HG02798 (cell line): ENCODE measurements at regions not wholly inside any gene's neighbourhood (a gene's known extent, or its start where the extent isn't known, plus 50 kb on each side); places are given as distances from the start of the nearest gene placed in this dataset.
"Not testable (repeated sequence)": the region's sequence is repeated elsewhere in the genome, so short reads cannot be mapped to it uniquely, and the experiment has no call there.

ENCODE experiments used
- ATAC-seq: cut with Tn5 transposase; IDR thresholded peaks from one replicate; pipeline ENCODE4 v1.9.1; 2021; ENCODE audit warnings: mild to moderate bottlenecking; ENCODE audit not compliant: unreplicated experiment, poor library complexity

DNA sequence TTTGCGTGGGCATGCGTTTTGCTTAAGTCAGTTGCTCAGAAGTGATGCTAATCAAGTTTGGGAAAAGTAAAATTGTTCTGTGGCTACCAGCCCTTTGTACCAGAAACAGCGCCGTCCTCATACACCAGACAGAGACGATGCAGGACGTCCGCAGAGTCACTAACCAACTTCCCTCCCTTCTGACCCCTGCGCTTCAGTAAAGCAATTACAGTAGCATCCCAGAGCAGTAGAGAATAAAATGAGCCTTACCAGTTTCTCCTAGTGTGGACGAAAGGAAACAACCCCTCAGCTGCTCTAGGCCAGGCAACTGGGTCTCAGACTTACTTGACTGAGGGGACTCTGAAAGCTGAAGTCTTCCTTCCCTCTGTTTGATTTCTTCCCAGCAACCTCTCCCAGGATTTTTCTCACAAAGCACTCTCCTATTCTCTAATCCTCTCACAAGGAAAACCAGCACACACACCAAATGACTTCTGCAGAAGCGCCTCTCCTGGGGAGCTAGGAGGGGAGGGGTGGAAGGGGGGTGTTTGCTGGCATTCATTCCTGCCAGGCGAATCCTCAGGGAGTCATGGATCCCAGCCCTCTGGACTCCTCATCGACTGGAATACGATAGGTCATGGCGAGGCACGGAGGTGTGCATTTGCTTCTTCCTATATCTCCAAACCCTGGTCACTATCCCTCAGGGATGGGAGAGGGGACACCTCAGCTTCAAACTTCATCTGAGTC lies 56.0 kb upstream of the MID1 start:
- ATAC-seq: no peak

DNA sequence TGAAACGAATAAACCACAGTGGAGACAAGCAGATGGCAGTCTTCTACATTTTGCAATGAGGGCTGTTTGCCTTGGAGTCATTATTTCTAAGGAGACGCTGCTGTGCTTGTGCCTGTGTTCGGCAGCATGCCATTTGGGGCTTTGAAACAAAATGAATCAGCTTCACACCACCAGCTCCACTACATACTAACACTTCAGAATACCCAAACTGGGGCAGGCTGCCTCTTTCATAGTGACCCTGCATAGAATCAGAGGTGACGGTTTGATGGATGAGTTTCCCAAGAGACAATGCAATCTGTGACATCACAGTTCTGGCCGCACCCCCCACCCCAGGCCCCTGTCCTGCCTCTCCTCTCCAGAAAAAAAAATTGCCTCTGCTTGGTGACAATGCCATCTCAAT lies 57.1 kb upstream of the MID1 start:
- no peak for ATAC-seq

DNA sequence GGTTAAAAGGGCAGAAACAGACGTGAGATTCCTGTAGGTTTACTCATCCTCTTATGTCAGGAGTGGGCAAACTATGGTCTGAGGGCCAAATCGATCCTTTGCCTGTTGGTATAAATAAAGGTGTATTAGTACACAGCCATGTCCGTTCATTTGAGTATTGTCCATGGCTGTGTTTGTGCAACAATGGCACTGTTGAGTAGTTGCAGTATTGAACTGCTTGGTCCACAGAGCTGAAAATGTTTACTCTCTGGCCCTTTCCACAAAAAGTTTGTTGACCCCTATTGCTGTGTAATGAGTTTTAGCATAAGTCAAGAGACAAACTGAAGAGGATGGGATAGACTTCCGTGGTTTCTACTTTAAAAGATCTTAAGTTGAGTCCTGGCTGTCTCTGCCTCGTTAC lies 59.0 kb upstream of the MID1 start:
- ATAC-seq: no peak

DNA sequence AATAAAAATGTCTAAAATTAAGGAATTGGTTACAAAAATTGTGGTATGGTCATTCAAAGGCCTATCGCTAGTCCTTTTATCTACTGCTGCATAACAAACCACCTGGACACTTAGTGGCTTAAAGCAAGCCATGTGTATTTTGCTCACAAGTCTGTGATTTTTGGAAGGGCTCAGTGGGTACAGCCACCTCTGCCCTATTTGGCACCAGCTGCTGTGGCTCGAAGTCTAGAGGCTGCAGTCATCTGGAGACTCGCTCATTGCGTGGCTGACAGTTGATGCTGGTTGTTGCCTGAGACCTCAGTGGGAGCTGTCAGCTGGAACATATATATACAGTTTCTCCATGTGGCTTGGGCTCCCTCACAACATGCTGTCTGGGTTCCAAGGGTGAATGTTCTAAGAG lies 60.8 kb upstream of the MID1 start:
- ATAC-seq: no peak

DNA sequence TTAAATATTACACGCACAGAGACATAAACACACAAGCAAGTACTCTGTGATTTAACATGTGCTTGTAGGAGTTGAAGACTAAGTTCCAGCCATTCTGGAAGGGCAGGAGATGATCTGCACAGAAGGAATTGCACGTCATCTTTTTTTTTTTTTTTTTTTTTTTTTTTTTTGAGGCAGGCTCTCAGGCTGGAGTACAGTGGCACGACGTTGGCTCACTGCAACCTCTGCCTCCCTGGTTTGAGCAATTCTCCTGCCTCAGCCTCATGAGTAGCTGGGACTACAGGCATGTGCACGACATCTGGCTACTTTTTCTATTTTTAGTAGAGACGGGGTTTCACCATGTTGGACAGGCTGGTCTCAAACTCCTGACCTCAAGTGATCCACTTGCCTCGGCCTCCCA lies 63.2 kb upstream of the MID1 start:
- not testable (repeated sequence) for ATAC-seq

DNA sequence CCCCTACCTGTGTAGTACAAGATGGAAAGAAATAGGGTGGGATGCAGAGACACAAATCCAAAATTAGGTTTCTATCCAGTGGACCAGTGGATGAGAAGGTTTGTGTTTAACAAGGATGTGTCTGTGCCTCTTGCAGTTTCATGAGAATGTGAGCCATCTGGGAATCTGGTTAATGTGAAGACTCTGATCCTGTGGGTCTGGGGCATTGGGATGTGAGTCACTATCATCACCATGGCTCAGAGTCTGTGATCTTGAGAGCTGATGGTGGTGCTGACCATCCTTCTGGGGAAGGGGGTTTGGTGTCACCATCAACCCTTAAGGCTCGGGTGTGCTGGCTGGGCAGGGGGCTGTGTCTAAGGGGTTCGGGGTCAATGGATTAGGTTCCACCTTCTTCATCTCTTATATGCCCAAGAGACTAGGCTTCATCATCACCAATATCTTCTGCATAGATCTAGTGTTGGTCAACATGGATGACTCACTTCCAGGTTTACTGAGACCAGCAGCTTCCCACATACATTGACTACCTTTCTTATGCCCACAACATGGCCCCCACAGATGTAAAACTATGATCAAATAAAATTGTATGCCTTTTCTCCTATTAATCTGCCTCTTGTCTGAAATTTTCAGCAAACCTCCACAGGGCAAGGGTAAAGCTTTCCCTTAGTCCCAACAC lies 65.7 kb upstream of the MID1 start:
- ATAC-seq: no peak

DNA sequence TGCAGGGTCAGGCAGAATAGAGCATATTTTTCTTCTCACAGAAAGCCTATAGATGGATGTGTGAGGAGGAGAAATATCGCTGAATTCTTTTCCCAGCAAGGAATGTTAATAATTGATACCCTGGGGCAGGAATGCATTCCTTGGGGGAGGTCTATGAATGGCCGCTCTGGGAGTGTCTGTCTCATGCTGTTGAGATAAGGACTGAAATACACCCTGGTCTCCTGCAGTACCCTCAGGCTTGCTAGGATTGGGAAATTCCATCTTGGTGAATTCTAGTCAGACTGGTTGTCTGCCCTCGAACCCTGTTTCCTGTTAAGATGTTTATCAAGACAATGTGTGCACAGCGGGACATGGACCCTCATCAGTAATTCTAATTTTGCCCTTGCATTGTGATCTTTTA lies 71.4 kb upstream of the MID1 start:
- not testable (repeated sequence) for ATAC-seq

DNA sequence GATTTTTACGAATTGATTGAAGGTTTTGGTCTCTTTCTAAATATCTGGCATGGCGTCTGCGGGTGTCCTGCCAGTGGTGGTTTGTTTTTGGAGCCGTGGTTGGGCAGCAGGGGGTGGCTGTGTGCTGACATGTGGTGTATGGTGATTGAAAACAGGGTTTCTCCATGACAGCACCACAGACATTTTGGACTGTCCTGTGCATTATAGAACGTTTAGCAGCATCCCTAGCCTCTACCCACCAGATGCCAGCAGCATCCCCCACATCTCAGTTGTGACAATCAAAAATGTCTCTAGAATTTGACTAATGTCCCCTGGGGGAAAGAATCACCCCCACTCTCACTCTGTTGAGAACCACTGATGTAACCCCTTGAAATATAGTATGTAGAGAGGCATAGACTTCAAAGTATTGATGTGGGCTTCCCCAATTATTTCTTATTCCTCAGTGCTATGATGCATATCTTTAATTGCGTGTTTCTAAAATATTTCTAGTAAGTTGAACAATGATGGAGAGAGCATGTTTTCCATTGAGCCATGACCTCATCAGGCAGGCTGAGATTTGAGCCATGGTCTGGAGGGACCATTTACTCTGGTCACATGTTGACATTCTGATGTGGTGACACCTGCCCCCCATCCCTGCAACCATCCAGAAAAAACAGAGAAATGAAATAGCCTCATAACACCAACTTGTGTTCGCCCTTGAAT lies 77.4 kb upstream of the MID1 start:
- ATAC-seq: no peak

DNA sequence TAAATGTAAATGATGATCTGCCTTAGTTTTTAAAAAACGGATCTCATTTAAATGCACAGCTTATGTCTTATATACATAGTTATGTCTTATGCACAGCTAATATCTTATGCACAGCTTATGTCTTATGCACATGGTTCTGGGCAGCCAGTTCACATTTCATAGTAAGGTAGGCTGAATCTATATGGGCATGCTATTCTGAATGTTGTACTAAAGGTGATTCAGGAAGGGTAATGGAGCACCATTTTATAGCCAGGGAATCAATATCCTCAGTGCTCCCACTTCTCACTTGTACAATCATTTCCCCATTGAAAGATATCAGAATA lies 77.9 kb upstream of the MID1 start:
- ATAC-seq: no peak

DNA sequence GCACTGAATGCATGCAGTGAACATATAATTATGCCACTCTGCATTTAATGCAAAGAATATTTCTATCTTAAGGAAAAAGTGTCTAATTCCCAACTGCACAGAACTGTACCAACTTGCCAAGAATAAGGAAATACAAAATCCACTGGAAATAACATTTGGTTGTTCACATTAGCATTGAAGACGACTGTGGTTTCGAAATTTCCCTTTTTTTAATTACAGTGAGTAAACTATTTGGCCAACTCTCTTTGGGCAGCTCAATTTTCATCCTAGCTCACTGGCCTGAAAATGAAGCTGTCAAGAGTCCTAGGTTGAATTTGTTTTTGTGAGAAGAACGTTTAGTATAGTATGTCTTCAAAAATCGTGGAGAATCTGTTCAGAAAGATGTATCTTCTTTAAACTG lies 81.6 kb upstream of the MID1 start:
- no peak for ATAC-seq

DNA sequence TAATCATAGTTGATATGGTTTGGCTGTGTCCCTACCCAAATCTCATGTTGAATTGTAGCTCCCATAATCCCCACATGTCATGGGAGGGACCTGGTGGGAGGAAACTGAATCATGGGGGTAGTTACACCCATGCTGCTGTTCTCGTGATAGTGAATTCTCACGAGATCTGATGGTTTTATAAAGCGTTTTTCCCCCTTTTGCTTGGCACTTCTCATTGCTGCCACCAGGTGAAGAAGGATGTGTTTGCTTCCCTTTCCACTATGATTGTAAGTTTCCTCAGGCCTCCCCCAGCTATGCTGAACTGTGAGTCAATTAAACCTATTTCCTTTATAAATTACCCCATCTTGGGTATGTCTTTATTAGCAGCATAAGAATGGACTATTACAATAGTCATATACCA lies 86.0 kb upstream of the MID1 start:
- ATAC-seq: not testable (repeated sequence)

DNA sequence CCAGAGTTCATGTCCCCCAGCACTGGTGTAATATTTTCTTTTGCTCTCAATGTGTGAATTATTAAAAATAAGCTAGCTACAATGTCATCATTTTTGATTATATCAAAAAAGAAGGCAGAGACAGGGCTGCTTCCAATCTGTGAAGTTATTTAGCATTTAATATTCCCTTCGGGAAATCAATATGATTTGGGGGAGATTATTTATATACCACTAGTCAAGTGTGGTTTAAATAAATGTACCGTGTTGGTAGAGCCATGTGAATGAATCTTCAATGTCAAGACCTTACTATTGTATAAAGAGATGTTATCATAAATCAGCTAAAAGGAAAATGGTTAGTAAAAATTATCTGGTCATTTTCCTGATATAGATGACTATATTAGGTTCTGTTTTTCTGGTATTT lies 87.4 kb upstream of the MID1 start:
- ATAC-seq: no peak

DNA sequence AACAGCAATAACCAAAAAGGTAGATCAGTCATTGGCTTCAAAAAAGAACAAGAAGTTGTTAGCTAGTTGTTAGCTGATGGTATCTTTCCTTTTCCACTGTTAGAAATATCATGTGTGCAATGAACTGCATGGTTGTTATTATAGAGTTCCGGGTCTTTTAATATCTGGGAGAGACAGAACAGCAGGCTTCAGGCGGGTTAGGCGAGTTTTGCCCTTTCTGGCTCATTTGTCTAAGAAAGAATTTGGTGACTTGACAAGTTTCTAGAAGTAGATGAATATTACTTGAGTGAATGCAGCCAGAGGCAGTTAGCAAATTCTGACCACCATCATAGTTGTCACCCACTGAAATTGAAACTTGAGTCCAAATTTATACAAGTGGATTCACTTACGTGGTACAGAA lies 88.9 kb upstream of the MID1 start:
- no peak for ATAC-seq

DNA sequence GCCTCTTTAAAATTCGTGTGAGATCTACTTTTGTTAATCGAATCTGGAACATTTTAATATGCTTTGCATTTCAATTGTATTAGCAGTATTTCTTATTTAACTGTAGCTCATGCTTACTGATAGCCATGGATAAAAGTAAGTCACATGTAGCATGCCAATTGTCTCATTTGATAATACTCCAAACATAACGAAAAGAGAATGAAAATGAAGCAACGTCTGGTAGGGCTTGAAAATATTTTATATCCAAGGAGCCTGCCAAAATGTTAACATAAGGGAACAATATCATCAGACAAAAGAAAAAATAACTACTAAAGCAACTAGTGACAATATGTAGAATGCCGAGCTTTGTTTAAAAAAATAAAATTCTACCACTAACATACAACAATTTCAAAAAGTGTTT lies 94.1 kb upstream of the MID1 start:
- ATAC-seq: no peak

DNA sequence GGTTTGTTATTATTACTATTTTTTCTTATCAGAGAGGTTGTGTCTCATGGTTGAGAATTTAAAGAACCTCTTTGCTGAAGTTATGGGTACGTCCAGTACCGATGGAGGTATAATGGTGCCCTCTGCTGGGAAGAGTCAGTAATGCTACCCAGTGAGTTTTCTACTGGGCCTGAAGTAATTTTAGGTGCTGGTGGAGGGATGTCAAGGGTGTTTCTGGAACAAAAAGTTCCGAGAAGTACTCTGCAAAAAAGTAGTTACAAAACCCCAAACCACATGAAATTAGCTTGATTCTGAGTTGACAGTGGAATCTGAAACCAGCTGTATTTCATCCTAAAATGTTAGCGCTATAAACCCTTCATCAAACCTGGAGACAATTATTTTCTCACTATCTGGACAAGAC lies 102.5 kb upstream of the MID1 start:
- ATAC-seq: no peak

DNA sequence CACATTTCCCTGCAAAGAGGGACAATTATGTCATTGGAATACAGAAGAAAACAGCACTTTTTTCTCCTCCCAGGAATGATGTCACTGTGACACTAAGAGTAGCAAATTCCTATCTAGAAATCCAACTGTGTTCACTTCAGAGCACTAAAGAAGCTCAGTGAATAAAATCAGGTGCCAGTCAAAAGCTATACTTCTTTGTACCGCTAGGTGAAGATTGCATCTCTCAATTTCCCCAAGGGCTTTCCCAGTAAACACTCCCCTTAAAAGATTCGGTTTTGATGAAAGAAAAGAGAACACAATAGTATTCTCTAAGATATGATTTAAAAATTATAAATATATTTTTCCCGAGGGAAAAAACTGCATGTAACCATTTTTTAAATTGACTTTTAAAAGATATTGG lies 104.7 kb upstream of the MID1 start:
- no peak for ATAC-seq

DNA sequence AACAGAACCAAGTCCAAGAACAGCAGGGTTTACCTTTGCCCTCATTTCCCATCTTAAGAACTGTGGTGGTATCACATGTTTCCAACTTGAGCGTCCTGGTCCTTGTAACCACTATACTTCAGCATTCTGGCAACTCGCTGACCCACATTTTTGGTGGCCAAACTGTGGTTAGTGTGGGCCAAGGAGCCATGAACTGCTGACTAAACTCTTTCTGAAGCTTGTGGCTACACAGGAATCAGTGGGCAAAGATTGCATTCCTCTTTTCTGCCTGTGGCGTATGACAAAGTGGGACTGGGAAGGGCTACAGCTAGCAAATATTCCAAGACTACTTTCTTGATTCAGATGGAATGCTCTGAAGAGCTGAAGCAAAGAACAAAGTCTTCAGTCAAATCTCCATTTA lies 106.3 kb upstream of the MID1 start:
- no peak for ATAC-seq

DNA sequence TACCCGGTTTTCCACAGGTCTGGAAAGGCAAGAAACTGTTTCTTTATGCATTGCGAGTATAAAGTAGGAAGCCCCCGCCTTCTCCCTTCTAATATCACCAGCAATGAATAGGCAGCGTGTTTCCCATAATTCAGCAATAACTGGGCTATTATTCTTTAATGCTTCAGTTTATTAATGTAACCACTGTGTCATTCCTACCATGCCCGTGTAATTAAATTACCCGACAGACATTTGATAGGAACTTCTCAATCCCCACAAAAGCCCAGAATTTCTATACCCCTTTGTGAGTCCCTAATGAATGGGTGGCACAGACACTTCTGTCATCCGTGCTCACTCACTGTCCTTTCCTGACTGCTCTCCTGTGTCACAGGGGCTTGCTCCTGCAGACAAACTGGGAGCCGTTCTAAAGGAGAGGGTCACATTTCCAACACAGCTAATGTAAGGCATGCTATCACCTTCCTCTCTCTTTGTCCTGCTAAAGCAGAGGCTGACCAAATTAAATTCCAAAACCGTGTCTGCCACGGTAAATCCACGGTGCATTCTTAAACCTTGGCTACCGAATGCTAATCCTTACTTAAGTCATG lies 108.5 kb upstream of the MID1 start:
- no peak for ATAC-seq

DNA sequence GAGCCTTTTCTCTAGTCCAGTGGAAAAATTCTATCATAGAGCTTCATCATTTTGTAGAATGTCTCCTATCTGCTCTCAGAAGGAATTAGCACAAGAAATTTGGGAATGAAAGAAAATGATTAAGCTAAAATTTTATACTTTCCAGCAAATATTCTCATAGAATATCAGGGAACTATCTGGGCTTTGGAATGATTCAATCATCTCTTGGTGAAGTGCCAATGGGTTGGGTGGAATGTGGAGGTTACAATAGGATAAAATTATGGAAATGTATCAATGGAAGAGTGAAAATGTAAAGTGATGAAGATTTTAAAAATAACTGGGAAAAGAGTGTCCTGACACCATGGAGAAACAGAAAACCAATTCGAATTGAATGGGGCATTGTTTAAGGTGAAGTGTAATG lies 119.0 kb upstream of the MID1 start:
- ATAC-seq: no peak

DNA sequence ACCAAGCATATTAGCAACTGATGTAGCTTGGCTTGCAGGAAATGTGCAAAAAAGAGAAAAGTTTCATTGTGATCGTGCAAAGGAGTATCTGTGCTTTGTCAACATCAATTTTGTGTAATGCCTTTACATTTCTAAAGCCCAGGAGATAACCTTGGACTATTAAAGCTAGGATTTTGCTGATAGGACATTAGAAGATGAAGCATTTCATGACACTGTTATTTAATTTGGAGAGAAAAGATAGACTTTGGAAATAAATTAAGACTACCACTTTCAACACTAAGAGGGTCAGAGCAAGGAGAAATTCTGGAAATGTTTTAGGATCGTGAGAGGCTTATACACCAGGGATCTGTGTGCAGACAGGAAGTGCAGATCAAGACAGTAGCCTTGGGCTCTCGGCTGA lies 120.6 kb upstream of the MID1 start:
- ATAC-seq: no peak

DNA sequence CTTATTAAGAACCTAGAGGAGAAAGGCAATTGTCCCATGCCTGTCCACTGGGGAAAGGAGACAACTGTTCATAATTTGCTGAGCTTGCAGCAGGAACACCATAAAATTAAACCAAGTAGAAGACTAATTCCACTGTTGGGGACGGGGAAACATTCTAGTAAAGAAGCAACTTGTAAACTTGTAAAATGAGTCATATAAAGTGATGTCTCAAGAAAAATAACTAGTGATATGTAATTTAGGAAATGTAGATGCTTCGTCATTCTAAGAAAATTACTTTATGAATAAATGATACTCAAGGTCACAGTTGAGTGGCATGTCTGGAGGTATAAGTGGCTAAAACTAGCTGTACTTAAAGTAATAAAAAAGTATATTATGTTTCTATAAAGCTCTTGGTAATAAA lies 121.2 kb upstream of the MID1 start:
- no peak for ATAC-seq

DNA sequence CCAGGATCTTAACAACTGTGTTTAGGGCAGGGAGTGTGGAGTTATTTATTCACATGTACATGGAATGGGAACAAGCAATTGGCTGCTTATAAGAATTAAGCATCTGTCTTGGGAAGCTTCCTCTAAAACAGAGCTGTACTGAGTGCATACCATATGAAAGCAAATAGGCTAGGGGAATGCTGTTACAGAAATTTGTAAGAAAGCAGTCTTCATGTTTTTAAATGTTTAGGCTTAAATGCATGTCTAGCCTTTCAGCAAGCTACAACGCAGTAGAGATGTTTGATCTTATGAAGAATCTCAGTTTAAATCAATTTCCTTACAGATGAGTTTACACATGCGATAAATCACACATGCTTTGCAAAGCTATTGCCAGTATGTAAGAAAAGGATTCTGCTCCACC lies 123.1 kb upstream of the MID1 start:
- no peak for ATAC-seq
